ENCODE measurements at regions not wholly inside any gene's neighbourhood (a gene's known extent, or its start where the extent isn't known, plus 50 kb on each side); places are given as distances from the start of the nearest gene placed in this dataset.
A peak's percentile ranks its signal among the peaks of the same experiment; 100 is the strongest.

GRCh38 chr7:55641811-55642210, 69.5 kb upstream of the VOPP1 start:
- Histone ChIP-seq H3K27ac (replicated peaks) (no peak overlapping the region), H3K27me3 (ENCODE audit: insufficient read depth, poor library complexity, severe bottlenecking) (no peaks in the 10 kb centered on the region), H3K4me3 (replicated peaks; ENCODE audit: insufficient read depth, low read length) (no peak overlapping the region)
- DNase-seq (ENCODE audit: low read depth in 1 of 2, low spot score in 1 of 2): no peak
- TF ChIP-seq, protein P1, sequence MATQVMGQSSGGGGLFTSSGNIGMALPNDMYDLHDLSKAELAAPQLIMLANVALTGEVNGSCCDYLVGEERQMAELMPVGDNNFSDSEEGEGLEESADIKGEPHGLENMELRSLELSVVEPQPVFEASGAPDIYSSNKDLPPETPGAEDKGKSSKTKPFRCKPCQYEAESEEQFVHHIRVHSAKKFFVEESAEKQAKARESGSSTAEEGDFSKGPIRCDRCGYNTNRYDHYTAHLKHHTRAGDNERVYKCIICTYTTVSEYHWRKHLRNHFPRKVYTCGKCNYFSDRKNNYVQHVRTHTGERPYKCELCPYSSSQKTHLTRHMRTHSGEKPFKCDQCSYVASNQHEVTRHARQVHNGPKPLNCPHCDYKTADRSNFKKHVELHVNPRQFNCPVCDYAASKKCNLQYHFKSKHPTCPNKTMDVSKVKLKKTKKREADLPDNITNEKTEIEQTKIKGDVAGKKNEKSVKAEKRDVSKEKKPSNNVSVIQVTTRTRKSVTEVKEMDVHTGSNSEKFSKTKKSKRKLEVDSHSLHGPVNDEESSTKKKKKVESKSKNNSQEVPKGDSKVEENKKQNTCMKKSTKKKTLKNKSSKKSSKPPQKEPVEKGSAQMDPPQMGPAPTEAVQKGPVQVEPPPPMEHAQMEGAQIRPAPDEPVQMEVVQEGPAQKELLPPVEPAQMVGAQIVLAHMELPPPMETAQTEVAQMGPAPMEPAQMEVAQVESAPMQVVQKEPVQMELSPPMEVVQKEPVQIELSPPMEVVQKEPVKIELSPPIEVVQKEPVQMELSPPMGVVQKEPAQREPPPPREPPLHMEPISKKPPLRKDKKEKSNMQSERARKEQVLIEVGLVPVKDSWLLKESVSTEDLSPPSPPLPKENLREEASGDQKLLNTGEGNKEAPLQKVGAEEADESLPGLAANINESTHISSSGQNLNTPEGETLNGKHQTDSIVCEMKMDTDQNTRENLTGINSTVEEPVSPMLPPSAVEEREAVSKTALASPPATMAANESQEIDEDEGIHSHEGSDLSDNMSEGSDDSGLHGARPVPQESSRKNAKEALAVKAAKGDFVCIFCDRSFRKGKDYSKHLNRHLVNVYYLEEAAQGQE (IDR thresholded peaks at IDR 0.05; ENCODE audit: insufficient replicate concordance, low read depth): no peak
- no peak for TF ChIP-seq CTCF (IDR thresholded peaks at IDR 0.05; ENCODE audit: insufficient read depth, low read length)

GRCh38 chr7:55641273-55641691, 69.0 kb upstream of the VOPP1 start:
- H3K4me3 ChIP-seq (replicated peaks; ENCODE audit: insufficient read depth, low read length): no peak overlapping the region
- TF ChIP-seq CTCF (IDR thresholded peaks at IDR 0.05; ENCODE audit: insufficient read depth, low read length) (peak; percentile 64), SPI1 (IDR thresholded peaks at IDR 0.05; ENCODE audit: borderline replicate concordance, low read depth) (no peak), GABPA (IDR thresholded peaks at IDR 0.05; ENCODE audit: low read depth) (no peak)
- DNase-seq (ENCODE audit: low read depth in 1 of 2, low spot score in 1 of 2): peak; percentile 12 to 38

GRCh38 chr7:55639640-55640039, 67.3 kb upstream of the VOPP1 start:
- no peak for DNase-seq (ENCODE audit: low read depth in 1 of 2, low spot score in 1 of 2)
- no peak overlapping the region for H3K27ac ChIP-seq (replicated peaks)
- no peak overlapping the region for H3K4me3 ChIP-seq (replicated peaks; ENCODE audit: insufficient read depth, low read length)
- TF ChIP-seq, protein P1 (IDR thresholded peaks at IDR 0.05; ENCODE audit: insufficient replicate concordance, low read depth): no peak
- TF ChIP-seq CTCF (IDR thresholded peaks at IDR 0.05; ENCODE audit: insufficient read depth, low read length) (no peak), POLR2AphosphoS5 (IDR thresholded peaks at IDR 0.05; ENCODE audit: low read depth) (no peak), SPI1 (IDR thresholded peaks at IDR 0.05; ENCODE audit: borderline replicate concordance, low read depth) (no peak), GABPA (IDR thresholded peaks at IDR 0.05; ENCODE audit: low read depth) (no peak)
- no peaks in the 10 kb centered on the region for H3K27me3 ChIP-seq (ENCODE audit: insufficient read depth, poor library complexity, severe bottlenecking)

More at GRCh38 chr7:55641273-55641691, 69.0 kb upstream of the VOPP1 start:
- H3K27me3 ChIP-seq (ENCODE audit: insufficient read depth, poor library complexity, severe bottlenecking): no peaks in the 10 kb centered on the region
- H3K27ac ChIP-seq (replicated peaks): no peak overlapping the region

DNA sequence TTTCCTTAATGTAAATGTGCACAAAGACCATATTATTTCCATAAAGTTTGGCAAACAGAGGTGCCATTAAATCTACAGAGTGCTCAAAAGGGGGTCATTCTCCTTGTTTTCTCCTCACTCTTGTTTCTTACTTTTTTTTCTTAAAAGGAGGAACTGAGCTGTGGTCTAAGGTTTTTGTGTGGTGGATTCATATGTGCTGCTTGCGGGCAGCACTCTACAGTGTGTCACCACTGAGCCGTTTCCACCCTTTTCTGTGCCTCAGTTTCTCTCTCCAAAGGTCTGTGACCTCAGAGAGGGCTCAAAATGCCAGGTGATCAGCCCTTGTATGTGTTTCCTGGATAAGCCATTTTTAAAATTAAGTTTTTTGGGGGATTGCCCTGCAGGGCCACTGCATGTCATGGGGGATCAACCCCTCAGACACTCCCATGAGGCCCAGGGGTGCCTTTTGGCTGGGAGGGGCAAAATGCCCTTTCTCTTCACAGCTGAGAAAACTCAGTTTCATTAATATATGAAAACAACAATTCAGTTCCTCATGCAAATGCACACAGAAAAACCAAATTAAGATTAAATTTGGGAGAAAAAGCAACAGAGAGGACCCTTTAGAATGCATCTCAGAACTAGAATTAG, 56.9 kb upstream of the VOPP1 start:
- TF ChIP-seq SPI1 (IDR thresholded peaks at IDR 0.05; ENCODE audit: borderline replicate concordance, low read depth) (no peak), GABPA (IDR thresholded peaks at IDR 0.05; ENCODE audit: low read depth) (no peak), POLR2AphosphoS5 (IDR thresholded peaks at IDR 0.05; ENCODE audit: low read depth) (no peak), CTCF (IDR thresholded peaks at IDR 0.05; ENCODE audit: insufficient read depth, low read length) (no peak)
- TF ChIP-seq, protein P1 (IDR thresholded peaks at IDR 0.05; ENCODE audit: insufficient replicate concordance, low read depth): no peak
- H3K27ac ChIP-seq (replicated peaks): no peak overlapping the region
- no peak overlapping the region for H3K4me3 ChIP-seq (replicated peaks; ENCODE audit: insufficient read depth, low read length)
- DNase-seq (ENCODE audit: low read depth in 1 of 2, low spot score in 1 of 2): no peak
- no peaks in the 10 kb centered on the region for H3K27me3 ChIP-seq (ENCODE audit: insufficient read depth, poor library complexity, severe bottlenecking)

Measured in HL-60 (cell line).